GM12873 (cell line): ENCODE measurements at regions not wholly inside any gene's neighbourhood (a gene's known extent, or its start where the extent isn't known, plus 50 kb on each side); places are given as distances from the start of the nearest gene placed in this dataset.

ENCODE experiments used
- CTCF ChIP-seq: IDR thresholded peaks from 2 replicates; pipeline ENCODE4 v1.5.1; 2012; ENCODE audit warnings: low read depth, mild to moderate bottlenecking, moderate library complexity, low read length, control low read depth; ENCODE audit not compliant: insufficient read depth; ENCODE audit errors: missing control alignments

- no peak for TF ChIP-seq CTCF
Measured at GRCh38 chr15:26261966-26262365, 398.8 kb upstream of the ATP10A start.

- no peak for TF ChIP-seq CTCF
Measured at GRCh38 chr15:26261413-26261812, 398.3 kb upstream of the ATP10A start.

GRCh38 chr15:26260517-26261133 is 397.5 kb upstream of the ATP10A start:
- peak; percentile 73 for TF ChIP-seq CTCF

- TF ChIP-seq CTCF: no peak
Measured at GRCh38 chr15:26259581-26259980, 396.5 kb upstream of the ATP10A start.

- no peak for TF ChIP-seq CTCF
Measured at GRCh38 chr15:26243382-26243781, 380.3 kb upstream of the ATP10A start.

- TF ChIP-seq CTCF: no peak
Measured at GRCh38 chr15:26242565-26243071, 379.5 kb upstream of the ATP10A start.

- no peak for TF ChIP-seq CTCF
Measured at GRCh38 chr15:26235864-26236263, 372.7 kb upstream of the ATP10A start.
